ENCODE measurements at regions not wholly inside any gene's neighbourhood (a gene's known extent, or its start where the extent isn't known, plus 50 kb on each side); places are given as distances from the start of the nearest gene placed in this dataset.

GRCh38 chr21:39052718-39053117, 130.5 kb downstream of the PSMG1 start:
- no peak for DNase-seq

- DNase-seq: no peak
Observed at GRCh38 chr21:39051588-39051949, 131.7 kb downstream of the PSMG1 start.

GRCh38 chr21:39050841-39051587, 132.2 kb downstream of the PSMG1 start:
- DNase-seq: no peak

GRCh38 chr21:39048574-39048973, 134.7 kb downstream of the PSMG1 start:
- DNase-seq: no peak

- no peak for DNase-seq
Observed at GRCh38 chr21:39048064-39048463, 135.2 kb downstream of the PSMG1 start.

GRCh38 chr21:39047046-39047445, 136.2 kb downstream of the PSMG1 start:
- DNase-seq: no peak

GRCh38 chr21:39046236-39046916, 136.9 kb downstream of the PSMG1 start:
- no peak for DNase-seq

GRCh38 chr21:39041816-39042215, 141.4 kb downstream of the PSMG1 start:
- no peak for DNase-seq

GRCh38 chr21:39040494-39041110, 142.6 kb downstream of the PSMG1 start:
- no peak for DNase-seq

- DNase-seq: peak in 1 of 2 donors; percentile 5
Observed at GRCh38 chr21:39037807-39038405, 145.3 kb downstream of the PSMG1 start.

GRCh38 chr21:39036581-39036980, 146.7 kb downstream of the PSMG1 start:
- DNase-seq: no peak

GRCh38 chr21:39034590-39035536, 148.4 kb downstream of the PSMG1 start:
- DNase-seq: no peak

GRCh38 chr21:39033878-39034589, 149.2 kb downstream of the PSMG1 start:
- no peak for DNase-seq

GRCh38 chr21:39029900-39030884, 153.1 kb downstream of the PSMG1 start:
- DNase-seq: no peak

GRCh38 chr21:39029086-39029755, 154.0 kb downstream of the PSMG1 start:
- DNase-seq: no peak

- DNase-seq: no peak
Observed at GRCh38 chr21:39025198-39025597, 158.1 kb downstream of the PSMG1 start.

GRCh38 chr21:39024538-39024937, 158.7 kb downstream of the PSMG1 start:
- no peak for DNase-seq

GRCh38 chr21:39022863-39023693, 160.2 kb downstream of the PSMG1 start:
- DNase-seq: no peak

- DNase-seq: no peak
Observed at GRCh38 chr21:39022466-39022862, 160.8 kb downstream of the PSMG1 start.

Data from stimulated activated CD4-positive, alpha-beta T cell treated with anti-CD3 and anti-CD28 coated beads, Interleukin-2, amount 100 ng/mL, for 24 hours (primary cell).